HG03139 (cell line): ENCODE measurements at regions not wholly inside any gene's neighbourhood (a gene's known extent, or its start where the extent isn't known, plus 50 kb on each side); places are given as distances from the start of the nearest gene placed in this dataset.

Source experiments
- ATAC-seq: cut with Tn5 transposase; IDR thresholded peaks from one replicate; pipeline ENCODE4 v1.9.1; 2021; ENCODE audit not compliant: unreplicated experiment

DNA sequence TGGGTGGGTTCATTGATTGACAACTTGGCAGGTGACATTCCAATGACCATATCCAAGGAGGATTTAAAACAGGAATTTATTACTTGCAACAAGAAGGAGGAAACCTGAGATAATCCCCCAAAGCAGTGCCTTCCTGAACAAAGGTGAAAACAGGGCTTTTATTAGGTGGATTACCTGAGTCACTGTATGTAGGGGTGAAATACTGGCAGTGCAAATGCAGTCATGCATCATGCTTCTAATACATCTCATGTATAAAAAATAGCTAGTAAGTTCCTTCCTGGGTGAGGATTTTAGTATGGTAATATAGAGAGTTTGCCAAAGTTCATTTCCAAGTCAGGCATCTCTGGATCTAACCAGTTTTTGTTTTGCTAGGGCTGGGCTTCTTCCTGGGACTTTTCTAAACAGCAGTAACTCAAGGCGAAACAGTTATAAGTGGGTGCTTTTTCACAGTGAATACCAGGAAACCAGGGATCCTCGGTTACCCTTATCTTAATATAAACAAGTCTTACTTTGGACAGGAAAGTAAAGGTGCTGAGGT, 583.4 kb upstream of the LRRTM1 start:
- no peak for ATAC-seq

DNA sequence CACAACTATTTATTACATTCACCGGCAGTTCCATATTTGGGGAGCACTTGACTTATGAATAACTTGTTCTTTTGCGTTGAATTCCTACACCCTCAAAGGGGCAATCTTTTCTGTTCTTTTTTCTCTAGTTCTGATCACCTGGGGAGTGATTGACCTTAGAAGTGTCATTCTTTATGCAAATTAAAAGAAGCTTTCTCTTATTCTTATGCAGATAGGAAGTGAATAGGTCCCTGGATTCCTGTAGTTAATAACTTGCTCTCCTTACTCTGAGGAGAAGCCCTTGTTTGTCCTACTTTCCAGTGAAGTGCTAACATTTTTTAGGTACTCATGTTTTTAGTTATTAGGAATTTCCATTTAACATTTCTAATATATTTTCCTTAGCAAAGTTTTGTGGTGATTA, 569.8 kb upstream of the LRRTM1 start:
- ATAC-seq = no peak

DNA sequence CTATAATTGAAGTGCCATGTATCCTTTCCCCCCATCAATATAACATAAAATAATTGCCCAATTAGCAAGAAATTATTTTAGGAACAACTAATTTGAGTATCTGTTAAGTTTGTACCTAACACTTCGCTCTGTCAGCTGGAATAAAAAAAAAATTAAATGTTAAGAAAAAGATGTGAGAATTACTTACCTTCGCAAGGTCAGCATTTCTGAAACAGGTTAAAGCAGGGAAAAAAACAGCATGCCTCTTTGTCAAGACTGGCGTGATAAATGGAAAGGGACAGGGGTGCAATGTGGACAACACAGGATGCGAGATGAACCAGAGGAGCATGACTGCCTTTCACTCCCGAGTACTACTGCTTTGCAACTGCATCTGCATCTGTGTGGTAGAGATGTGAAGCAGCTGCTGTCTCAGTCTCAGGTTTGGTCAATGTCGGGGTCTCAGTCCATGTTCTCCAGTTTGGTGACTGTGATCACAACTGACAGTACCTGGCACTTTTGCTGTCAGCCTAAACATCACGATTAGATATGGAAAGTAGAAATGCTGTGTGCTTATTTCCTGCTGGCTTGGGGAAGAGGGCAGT, 565.4 kb upstream of the LRRTM1 start:
- ATAC-seq = no peak

DNA sequence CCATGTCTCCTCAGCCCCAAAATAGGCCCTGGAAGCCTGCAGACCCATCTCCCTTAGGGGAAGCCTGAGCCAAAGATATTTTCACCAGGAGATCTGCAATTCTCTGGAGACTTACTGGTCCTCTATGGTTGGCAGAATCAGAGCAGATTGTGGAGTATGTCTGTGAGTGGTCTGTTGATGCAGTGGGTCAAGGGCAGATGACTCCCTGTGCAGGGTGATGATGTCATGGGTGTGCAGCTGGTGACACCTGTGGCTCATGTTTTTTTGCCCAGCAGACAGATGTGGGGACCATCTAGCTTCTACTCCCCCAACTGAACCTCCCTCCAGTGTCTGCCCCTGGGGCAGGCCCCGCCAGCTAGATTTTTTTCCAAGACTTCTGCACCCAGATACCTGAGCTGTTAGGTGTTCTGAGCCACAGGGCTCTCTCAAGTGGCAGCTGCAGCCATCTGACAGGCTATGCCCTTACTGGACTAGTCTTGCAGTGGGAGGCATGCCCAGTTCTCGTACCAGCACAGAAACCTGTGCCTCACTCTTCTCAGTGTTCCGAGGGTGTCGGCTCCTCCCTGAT, 558.7 kb upstream of the LRRTM1 start:
- no peak for ATAC-seq

DNA sequence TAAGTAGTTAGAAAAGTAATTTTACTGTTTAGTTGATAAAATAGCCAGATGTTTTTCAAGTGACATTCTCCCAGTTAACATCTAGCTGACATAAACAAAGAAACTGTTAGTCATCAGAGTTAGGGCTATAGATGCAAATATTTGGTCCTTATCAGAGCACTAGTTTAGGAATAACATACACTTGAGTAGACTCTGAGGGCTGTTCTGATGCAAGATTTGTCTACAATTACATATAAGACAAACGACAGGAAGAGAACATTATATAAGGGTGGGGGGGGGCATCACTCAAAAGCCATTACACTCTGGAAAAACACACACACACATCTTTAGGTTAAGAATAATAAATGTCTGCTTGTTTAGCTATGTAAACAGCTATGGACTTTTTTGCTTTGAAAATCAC, 554.4 kb upstream of the LRRTM1 start:
- no peak for ATAC-seq

DNA sequence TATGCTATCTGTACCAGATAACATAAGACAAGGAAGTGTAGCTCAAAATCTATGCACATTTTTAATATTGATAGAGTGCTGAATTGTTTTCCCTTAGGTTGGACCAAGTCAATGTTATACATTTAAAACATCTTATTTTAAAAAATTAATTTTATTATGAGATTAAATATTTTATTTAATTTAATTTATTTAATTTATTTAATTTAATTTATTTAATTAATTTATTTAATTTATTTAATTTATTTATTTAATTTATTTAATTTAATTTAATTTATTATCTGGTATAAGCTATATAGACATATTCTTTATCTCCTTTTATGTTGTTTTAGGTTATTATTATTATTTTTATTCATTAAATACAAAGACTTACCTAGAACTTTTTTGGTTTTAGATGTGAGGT, 551.7 kb upstream of the LRRTM1 start:
- ATAC-seq = no peak

DNA sequence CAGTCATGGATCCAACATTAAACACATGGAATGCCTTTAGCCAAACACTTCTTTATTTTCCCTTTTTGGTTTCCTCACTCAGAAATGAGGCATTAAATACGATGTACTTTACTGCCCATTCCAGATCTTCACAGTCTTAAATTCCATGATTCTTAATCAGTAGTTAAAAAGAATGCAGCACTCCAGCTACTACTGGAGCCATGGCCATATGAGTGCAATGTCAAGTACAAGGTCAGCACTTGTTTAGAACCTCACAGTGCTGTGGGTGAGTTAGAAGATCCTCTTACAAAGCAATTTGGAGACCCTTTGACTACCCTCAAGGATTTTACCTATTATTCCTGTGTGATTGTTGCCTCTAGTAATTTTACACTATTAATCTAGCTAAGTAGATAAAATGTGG, 550.3 kb upstream of the LRRTM1 start:
- ATAC-seq = no peak

DNA sequence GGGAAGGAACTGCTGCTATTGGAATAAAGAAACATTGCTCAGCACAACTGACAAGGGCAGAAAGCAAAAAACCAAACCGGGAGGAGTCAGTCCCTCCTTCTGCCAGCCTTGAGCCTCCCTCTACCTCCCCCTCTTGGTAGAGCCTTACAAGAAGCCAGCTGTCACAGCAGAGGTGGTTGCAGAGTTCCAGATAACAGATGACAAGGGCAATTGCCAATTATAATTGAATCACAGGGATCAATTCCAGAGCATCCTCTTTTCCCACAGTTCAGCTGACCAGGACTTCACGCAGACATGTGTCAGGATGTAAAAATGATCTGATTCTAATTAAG, 548.2 kb upstream of the LRRTM1 start:
- no peak for ATAC-seq

DNA sequence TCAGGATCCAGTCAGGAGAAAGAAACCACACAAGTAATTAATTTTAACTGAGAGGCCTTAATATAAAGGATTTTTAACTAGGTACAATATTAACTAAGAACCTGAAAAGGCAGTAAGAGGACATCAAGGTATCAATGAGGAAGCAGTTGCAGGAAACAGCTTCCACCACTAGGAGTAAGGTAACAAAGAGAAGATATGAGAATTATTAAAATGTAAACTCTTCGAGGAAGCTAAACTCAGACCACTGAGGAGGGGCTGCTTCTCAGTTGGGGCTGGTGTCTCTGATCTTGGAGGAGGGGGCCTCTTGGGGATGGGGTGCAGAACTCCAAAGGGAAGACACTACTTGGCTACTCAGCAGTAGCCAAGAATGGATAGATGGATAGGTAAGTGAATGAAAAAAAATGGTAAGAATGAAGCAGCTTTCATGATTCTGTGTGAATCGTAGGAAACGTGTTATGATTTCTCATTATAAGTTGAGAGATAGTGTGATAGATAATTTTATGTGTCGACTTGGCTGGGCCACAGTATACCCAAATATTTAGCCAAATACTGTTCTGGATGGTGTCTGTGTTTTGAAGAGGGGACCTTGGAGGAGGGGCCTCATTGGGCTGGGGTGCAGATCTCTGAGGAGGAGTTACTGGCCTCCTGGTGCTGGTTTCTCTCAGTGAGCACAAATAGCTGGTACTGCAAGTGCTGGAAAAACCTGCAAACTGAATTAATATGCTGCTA, 547.7 kb upstream of the LRRTM1 start:
- no peak for ATAC-seq

DNA sequence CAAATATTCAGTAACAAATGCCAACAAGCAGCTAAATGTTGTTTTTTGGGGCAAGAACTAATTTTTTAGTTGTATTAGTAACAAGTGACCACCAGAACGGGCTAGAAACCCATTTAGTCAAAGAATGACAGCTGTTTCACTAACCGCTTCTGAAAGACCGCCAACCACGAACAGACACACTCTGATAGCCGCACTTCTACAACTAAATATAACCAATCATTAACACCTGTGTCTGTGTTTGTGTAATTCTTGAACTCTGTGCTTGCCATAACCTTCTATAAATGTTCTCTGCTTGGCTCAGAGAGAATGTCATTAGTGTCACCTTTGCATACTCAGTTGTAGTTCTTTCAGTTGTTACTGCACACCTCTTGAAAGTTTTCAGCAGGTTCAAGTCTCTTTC, 526.3 kb upstream of the LRRTM1 start:
- ATAC-seq = no peak

DNA sequence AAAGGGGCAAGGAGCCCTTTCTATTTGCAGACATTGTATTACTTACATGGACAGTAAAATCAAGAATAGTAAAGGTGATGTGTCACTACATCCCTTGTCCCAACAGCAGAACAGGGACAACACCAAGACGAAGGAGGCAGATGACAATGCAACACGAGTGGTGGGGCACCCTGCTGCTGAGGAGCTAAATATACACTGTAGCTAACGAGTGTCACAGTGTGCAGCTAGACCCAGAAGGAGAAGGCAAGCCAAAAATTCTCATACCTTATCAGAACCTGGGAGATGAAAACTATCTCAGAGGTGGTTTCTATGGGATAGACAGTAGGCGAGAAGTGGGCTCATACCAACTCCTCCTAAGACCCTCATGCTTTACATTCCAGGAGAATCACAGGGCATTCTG, 518.4 kb upstream of the LRRTM1 start:
- ATAC-seq = no peak

DNA sequence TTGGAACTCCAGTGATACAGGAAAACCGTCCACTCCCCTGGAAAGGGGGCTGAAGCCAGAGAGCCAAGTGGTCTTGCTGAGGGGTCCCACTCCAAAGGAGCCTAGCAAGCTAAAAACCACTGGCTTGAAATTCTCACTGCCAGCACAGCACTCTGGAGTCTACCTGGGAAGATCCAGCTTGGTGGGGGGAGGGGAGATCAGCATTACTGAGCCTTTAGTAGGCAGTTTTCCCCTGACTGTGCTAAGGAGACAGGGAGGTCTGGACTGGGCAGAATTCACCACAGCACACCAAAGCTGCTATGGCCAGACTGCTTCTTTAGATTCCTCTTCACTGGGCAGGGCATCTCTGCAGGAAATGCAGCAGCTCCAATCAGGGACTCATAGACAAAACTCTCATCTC, 510.7 kb upstream of the LRRTM1 start:
- no peak for ATAC-seq

DNA sequence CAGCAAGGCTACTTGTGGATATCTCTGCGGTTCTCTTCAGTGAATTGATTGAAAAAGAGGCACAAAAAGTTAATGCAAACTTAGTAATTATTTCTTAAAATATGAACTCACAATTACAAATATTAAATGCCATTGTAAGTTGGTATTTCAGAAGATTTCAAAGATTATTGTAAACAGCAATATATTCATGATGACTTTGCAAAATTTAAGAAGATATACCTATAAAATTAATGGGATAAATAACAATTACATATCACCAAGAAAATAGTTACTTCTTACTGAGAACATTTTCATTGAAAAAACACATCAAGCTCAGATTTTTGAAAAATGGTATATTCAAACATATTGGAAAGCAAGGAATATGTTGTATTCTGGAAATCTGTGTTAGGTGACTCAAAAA, 482.0 kb upstream of the LRRTM1 start:
- ATAC-seq = no peak

DNA sequence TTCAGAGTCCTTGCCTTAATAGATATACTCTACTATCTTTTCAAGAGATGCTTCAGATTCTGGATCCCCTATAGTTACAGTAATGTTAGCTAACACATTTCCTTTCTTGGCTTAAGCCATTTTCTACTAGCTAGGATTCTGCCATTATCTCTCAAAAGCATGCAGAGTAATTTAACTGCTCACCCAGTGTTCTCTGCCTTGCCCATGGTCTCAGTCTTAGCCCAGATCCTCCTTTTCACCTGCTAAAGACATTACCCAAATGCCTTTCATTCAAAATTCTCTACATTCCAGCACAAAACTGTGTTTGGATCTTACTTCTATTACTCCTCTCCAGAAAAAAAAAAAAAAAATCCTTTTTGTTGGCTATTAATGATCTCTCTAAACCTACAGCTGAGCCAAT, 474.2 kb upstream of the LRRTM1 start:
- ATAC-seq = no peak

DNA sequence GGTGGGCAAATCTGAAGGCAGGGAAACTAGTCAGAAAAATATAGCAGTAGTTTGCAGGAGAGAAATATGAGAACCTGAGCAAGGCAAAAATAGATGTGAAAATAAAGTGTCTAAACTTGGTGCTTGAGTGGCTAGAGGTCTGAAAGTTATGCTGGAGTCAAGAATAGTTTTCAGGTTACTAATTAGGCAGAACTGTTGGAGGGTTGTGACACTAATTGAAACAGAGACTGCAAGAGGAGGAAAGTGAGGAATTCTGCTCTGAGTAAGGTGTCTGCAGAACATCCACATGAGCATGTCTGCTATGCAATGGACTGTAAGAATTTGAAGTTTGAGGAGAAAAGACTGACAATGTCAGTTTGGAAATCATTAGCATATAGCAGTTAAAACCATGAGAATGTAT, 444.0 kb upstream of the LRRTM1 start:
- no peak for ATAC-seq

DNA sequence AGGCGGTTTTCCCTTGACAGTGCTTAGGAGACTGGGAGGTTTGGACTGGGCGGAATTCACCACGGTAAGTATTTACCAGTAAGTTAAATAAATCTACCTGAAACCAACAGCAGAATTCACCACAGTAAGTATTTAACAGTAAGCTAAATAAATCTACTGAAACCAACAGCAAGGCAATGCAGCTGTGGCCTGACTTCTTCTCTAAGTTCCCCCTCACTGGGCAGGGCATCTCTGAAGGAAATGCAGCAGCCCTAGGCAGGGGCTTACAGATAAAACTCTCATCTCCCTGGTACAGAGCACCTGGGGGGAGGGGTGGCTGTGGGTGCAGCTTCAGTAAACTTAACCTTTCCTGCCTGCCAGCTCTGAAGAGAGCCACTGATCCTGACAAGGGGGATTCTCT, 432.5 kb upstream of the LRRTM1 start:
- ATAC-seq = no peak

DNA sequence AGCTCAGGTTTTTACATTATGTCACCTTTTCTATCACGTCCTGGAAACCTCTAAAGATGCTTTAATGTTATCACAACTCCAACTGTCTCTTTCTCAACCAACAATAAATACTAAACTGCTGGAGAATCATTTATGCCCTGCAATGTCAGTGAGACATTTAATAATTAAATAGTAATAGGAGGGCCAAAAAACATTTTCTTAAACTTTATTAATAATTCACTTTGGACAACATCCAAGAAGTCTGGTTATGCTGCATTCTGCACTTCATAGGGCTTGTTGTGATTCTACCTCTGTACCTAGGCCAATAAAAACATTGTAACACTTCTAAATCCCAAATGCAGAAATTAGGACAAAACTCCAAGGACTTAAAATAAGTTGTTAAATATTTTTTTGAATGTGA, 420.4 kb upstream of the LRRTM1 start:
- no peak for ATAC-seq

DNA sequence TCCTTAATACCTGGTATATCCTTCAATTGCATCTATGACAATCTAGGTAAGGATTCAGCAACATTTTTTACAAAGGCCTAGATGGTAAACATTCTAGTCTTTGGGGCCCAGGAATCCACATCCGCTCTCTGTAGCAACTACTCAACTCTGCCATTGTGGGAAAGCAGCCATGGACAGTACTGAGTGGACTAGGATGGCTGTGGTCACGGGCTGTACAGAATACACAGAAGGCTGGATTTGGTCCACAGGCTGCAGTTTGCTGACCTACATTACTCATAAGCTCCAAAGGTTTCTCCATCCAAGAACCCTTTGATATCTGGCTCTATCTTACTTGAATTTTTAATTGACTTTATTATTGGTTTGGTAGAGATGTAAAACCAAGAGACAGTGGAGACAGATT, 418.3 kb upstream of the LRRTM1 start:
- ATAC-seq = no peak

DNA sequence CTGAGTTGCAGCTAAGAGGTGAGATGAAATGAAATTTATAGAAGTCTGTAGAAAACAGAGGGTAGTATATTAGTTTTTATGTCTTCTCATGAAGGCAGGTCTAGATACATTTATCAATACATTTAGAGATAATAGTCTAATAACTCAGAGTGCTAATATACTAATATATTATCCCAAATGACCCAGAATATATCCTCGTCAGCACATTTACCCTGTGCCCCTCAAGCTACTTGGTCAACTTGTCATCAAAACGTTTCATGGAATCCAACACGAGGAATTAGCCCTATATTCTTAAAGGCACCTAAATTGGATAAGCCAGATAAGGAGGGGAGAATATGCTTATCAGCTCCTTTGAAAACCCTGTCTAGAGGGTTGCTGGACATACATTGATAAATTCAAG, 415.1 kb upstream of the LRRTM1 start:
- no peak for ATAC-seq

DNA sequence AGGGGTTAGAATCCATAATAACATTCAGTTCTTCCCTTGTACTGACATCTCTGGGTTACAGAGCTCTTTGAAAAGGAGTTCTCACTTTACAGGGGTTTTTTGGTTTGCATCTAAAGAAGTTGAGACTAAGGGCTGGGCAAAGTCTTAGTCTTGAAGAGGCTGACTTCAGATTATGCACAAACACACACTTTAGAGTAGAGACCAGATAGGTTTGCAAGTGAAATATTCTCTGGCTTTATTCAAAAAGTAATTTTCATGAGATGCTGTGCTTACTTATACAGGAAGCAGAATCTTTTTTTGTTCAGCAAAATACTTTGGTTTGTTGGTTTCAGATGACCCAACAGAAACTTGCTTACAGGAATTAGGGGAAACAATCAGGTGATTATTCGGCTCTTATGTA, 410.9 kb upstream of the LRRTM1 start:
- no peak for ATAC-seq

DNA sequence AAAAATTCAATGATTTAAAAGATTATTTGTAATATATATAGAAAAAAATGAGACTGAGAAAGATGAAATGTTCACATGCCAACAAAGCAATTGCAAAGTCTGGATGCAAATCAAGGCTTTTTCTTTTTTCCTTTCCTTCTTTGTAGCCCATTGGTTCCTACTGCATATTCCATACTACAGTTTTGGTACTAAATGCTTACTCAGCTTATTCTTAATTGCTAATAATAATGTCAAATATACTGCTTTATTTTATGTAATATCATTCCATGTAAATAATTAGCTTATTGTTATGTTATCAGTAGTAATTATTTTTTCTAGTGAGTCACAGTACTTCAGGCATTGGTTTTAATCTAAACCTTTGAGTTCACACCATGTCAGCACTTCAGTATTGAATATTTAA, 407.4 kb upstream of the LRRTM1 start:
- ATAC-seq = no peak

DNA sequence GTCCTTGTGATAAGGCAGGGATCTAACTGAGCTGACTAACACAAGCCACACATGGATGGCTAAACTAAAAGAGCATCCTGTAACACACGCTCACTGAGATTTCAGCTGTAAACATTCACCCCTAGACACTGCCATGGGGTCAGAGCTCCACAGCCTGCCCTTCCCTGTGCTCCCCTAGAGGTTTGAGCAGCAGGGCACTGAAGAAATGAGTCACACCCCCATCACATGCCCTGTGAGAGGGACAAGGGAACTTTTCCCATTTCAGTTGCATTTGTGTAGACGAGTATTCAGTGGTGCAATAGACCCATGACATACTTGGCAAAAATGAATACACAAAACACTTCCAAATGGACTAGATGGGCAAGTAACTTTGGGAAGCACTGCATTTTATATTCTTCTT, 402.4 kb upstream of the LRRTM1 start:
- ATAC-seq = no peak

DNA sequence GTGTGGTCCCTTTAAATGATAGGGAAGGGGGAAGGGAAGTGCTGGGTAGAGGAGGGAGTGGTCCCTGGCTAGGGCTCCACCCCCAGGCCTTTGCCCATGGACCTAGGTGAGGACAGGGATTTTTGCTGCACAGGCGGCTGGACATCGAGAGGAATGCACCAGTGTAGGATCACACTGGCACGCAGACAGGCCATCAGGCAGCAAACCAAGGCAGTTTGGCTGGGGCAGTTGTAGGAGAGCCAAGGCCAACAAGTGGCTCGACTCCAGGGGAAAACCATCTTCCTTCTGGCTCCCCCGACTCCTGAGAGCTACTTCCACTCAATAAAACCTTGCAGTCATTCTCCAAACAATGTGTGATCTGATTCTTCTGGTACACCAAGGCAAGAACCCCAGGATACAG, 402.0 kb upstream of the LRRTM1 start:
- no peak for ATAC-seq
